ENCODE measurements at regions not wholly inside any gene's neighbourhood (a gene's known extent, or its start where the extent isn't known, plus 50 kb on each side); places are given as distances from the start of the nearest gene placed in this dataset.
"Not testable (repeated sequence)": the region's sequence is repeated elsewhere in the genome, so short reads cannot be mapped to it uniquely, and the experiment has no call there.

GRCh38 chr3:69613286-69613685, 126.0 kb upstream of the MITF start:
- no peak for DNase-seq (ENCODE audit: low spot score)
- H3K27me3 Mint-ChIP-seq = no peaks in the 10 kb centered on the region
- no peaks in the 10 kb centered on the region for H3K4me1 Mint-ChIP-seq (ENCODE audit: low read depth in 2 of 2)
- H3K4me3 Mint-ChIP-seq = no peak overlapping the region
- H3K36me3 Mint-ChIP-seq = no peaks in the 10 kb centered on the region
- no peak for ATAC-seq
- H3K9me3 Mint-ChIP-seq = peaks cover 11% of the 10 kb centered on the region
- no peak overlapping the region for H3K27ac Mint-ChIP-seq

- Mint-ChIP-seq H3K4me1 (ENCODE audit: low read depth in 2 of 2) (no peaks in the 10 kb centered on the region), H3K36me3 (no peaks in the 10 kb centered on the region), H3K27me3 (no peaks in the 10 kb centered on the region), H3K4me3 (no peak overlapping the region), H3K9me3 (peaks cover 11% of the 10 kb centered on the region), H3K27ac (no peak overlapping the region)
- DNase-seq (ENCODE audit: low spot score) (no peak), ATAC-seq (no peak)
These were observed 126.5 kb upstream of the MITF start for GRCh38 chr3:69612791-69613190.

- DNase-seq (ENCODE audit: low spot score); H3K4me1 Mint-ChIP-seq (ENCODE audit: low read depth in 2 of 2); H3K27me3 Mint-ChIP-seq; H3K27ac Mint-ChIP-seq; H3K4me3 Mint-ChIP-seq; ATAC-seq; H3K36me3 Mint-ChIP-seq: not testable (repeated sequence)
- peaks cover 11% of the 10 kb centered on the region for H3K9me3 Mint-ChIP-seq
These were observed 129.7 kb upstream of the MITF start for GRCh38 chr3:69609566-69609965.

DNA sequence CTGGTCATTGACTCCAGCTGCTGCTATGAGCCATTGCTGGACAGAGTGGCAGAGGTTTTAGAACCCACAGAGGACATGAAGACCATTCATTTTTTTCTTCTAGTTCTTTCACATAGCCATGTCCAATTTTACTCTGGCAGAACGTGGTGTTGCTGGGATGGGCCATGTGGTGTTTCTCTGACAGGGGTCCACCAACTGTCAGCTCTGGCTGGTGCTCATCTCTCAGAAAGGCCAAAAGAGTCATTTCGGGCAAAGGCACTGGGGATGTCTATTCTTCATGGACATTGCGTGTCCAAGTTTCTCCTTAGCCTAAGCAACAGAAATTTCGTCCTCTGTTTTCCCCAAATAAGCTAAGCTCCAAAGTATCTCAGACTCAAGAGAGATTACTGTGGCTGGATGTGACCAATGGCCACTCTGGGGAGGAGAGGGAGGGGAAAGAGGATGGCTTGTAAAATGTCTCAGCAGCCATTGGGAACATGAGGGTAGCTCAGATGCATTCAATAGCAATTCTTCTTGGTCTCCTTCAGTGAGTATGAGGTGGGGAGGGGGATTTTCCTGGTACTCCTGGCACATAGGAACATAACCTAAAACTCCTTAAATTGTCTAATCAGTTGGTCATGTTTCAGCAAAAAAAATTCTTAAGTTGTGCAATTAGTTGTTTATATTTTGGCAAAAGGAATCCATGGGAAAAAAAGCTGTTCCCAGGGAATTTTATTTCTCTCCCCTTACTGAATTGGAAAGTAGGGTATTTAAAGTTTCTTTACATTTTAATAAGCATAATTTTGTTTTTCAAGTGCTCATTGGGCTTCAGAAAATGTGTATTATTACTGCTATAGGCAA, 131.6 kb upstream of the MITF start:
- Mint-ChIP-seq H3K9me3 (peaks cover 11% of the 10 kb centered on the region), H3K4me1 (ENCODE audit: low read depth in 2 of 2) (no peaks in the 10 kb centered on the region), H3K27ac (no peak overlapping the region), H3K27me3 (no peaks in the 10 kb centered on the region), H3K4me3 (no peak overlapping the region), H3K36me3 (no peaks in the 10 kb centered on the region)
- ATAC-seq = no peak
- DNase-seq (ENCODE audit: low spot score) = no peak

DNA sequence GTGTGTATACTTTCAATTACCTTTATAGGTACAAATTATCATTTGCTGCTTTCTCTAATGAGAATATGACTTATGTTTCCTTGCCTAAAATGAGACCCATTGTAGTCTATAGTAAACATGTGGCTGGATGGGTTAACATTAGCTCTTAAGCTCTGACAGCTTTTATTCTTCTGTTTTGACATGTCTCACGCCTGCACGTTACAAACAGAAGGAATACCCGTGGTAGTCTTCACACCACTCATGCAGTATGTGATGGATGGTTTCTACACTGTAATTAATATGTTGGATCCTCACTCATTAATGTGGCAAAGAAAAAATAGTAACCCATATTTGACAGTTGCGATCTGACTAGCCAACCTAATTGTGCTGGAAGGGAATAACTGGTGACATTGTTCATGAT, 133.4 kb upstream of the MITF start:
- no peaks in the 10 kb centered on the region for H3K36me3 Mint-ChIP-seq
- no peaks in the 10 kb centered on the region for H3K27me3 Mint-ChIP-seq
- DNase-seq (ENCODE audit: low spot score) (no peak), ATAC-seq (no peak)
- H3K27ac Mint-ChIP-seq = no peak overlapping the region
- peaks cover 11% of the 10 kb centered on the region for H3K9me3 Mint-ChIP-seq
- no peaks in the 10 kb centered on the region for H3K4me1 Mint-ChIP-seq (ENCODE audit: low read depth in 2 of 2)
- no peak overlapping the region for H3K4me3 Mint-ChIP-seq

GRCh38 chr3:69604735-69605450, 134.4 kb upstream of the MITF start:
- Mint-ChIP-seq H3K4me3 (no peak overlapping the region), H3K27me3 (no peaks in the 10 kb centered on the region), H3K27ac (no peak overlapping the region), H3K36me3 (no peaks in the 10 kb centered on the region), H3K9me3 (peaks cover 13% of the 10 kb centered on the region), H3K4me1 (ENCODE audit: low read depth in 2 of 2) (no peaks in the 10 kb centered on the region)
- ATAC-seq (no peak), DNase-seq (ENCODE audit: low spot score) (no peak)

- H3K4me1 Mint-ChIP-seq (ENCODE audit: low read depth in 2 of 2) = no peaks in the 10 kb centered on the region
- no peaks in the 10 kb centered on the region for H3K36me3 Mint-ChIP-seq
- H3K27me3 Mint-ChIP-seq = no peaks in the 10 kb centered on the region
- peaks cover 6% of the 10 kb centered on the region for H3K9me3 Mint-ChIP-seq
- no peak overlapping the region for H3K27ac Mint-ChIP-seq
- no peak overlapping the region for H3K4me3 Mint-ChIP-seq
- ATAC-seq (no peak), DNase-seq (ENCODE audit: low spot score) (no peak)
These were observed 137.2 kb upstream of the MITF start for GRCh38 chr3:69602112-69602511.

- Mint-ChIP-seq H3K27ac (no peak overlapping the region), H3K27me3 (no peaks in the 10 kb centered on the region), H3K4me1 (ENCODE audit: low read depth in 2 of 2) (no peaks in the 10 kb centered on the region), H3K4me3 (no peak overlapping the region), H3K9me3 (peaks cover 5% of the 10 kb centered on the region), H3K36me3 (no peaks in the 10 kb centered on the region)
- DNase-seq (ENCODE audit: low spot score) (no peak), ATAC-seq (no peak)
These were observed 145.0 kb upstream of the MITF start for GRCh38 chr3:69594286-69594685.

DNA sequence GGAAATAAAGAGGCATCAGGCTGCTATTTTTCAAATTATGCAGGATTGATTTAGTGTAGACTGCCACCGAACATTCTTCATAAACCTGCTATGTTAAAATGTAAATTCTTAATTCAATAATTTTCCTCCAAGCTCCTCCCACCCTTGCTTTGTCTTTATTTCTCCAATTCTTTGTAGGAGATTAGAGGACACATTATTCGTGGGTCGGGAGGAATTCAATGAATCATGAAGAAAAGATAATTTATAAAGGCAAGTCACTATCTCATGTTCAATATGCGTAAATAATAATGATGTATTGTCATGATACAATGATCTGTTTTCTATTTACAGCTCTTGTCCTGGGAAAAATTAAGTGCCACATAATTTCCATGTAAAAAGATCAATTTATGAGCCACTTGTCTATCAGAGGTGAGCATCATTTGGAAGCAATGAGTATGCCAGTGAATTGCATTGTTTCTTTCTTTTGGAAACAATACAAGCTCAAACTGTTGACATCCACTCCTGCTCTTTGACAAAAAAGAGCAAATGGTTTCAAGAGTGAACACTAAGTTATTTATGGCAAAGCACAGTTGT, 148.0 kb upstream of the MITF start:
- Mint-ChIP-seq H3K27ac (no peak overlapping the region), H3K4me1 (ENCODE audit: low read depth in 2 of 2) (no peaks in the 10 kb centered on the region), H3K27me3 (no peaks in the 10 kb centered on the region), H3K36me3 (peaks cover 8% of the 10 kb centered on the region), H3K4me3 (no peak overlapping the region), H3K9me3 (peaks cover 11% of the 10 kb centered on the region)
- no peak for ATAC-seq
- DNase-seq (ENCODE audit: low spot score) = no peak

- no peaks in the 10 kb centered on the region for H3K4me1 Mint-ChIP-seq (ENCODE audit: low read depth in 2 of 2)
- ATAC-seq (no peak), DNase-seq (ENCODE audit: low spot score) (no peak)
- no peak overlapping the region for H3K27ac Mint-ChIP-seq
- H3K27me3 Mint-ChIP-seq = peaks cover 0 to under 1% of the 10 kb centered on the region in 2 donors
- H3K36me3 Mint-ChIP-seq = peaks cover 17% of the 10 kb centered on the region
- peaks cover 11% of the 10 kb centered on the region for H3K9me3 Mint-ChIP-seq
- no peak overlapping the region for H3K4me3 Mint-ChIP-seq
These were observed 149.2 kb upstream of the MITF start for GRCh38 chr3:69590111-69590510.

- peaks cover 18% of the 10 kb centered on the region for H3K9me3 Mint-ChIP-seq
- H3K36me3 Mint-ChIP-seq = peaks cover 24% of the 10 kb centered on the region
- no peak overlapping the region for H3K4me3 Mint-ChIP-seq
- ATAC-seq (no peak), DNase-seq (ENCODE audit: low spot score) (no peak)
- H3K27ac Mint-ChIP-seq = no peak overlapping the region
- no peaks in the 10 kb centered on the region for H3K4me1 Mint-ChIP-seq (ENCODE audit: low read depth in 2 of 2)
- peaks cover 2 to 8% of the 10 kb centered on the region in 2 donors for H3K27me3 Mint-ChIP-seq
These were observed 151.1 kb upstream of the MITF start for GRCh38 chr3:69588170-69588569.

- DNase-seq (ENCODE audit: low spot score) (no peak), ATAC-seq (no peak)
- peaks cover 24% of the 10 kb centered on the region for H3K36me3 Mint-ChIP-seq
- no peak overlapping the region for H3K27ac Mint-ChIP-seq
- H3K9me3 Mint-ChIP-seq = peaks cover 13% of the 10 kb centered on the region
- H3K27me3 Mint-ChIP-seq = peaks cover 2 to 8% of the 10 kb centered on the region in 2 donors
- H3K4me1 Mint-ChIP-seq (ENCODE audit: low read depth in 2 of 2) = no peaks in the 10 kb centered on the region
- no peak overlapping the region for H3K4me3 Mint-ChIP-seq
These were observed 153.8 kb upstream of the MITF start for GRCh38 chr3:69585472-69585871.

DNA sequence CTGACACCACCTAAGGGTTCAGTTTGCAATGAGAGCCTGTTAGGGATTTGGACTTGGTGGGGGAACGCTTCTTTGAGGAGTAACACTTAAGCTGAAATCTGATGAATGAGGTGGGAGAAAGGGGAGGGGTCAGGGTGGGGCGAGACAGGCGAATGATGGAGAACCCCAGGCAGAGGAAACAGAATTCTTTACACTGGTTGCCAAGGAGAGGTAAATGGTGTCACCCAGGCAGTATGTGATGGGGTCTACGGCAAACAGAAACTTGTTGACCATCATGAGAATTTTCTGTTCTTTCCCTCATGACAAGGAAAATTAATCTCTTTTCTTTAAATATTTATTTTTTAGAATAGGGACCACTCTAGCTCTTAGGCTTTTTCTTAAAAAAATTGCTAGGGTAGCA, 157.2 kb upstream of the MITF start:
- Mint-ChIP-seq H3K4me3 (no peak overlapping the region), H3K36me3 (peaks cover 23% of the 10 kb centered on the region), H3K4me1 (ENCODE audit: low read depth in 2 of 2) (no peaks in the 10 kb centered on the region), H3K9me3 (peaks cover 7% of the 10 kb centered on the region), H3K27ac (no peak overlapping the region), H3K27me3 (peaks cover 5 to 15% of the 10 kb centered on the region in 2 donors)
- ATAC-seq (no peak), DNase-seq (ENCODE audit: low spot score) (no peak)

DNA sequence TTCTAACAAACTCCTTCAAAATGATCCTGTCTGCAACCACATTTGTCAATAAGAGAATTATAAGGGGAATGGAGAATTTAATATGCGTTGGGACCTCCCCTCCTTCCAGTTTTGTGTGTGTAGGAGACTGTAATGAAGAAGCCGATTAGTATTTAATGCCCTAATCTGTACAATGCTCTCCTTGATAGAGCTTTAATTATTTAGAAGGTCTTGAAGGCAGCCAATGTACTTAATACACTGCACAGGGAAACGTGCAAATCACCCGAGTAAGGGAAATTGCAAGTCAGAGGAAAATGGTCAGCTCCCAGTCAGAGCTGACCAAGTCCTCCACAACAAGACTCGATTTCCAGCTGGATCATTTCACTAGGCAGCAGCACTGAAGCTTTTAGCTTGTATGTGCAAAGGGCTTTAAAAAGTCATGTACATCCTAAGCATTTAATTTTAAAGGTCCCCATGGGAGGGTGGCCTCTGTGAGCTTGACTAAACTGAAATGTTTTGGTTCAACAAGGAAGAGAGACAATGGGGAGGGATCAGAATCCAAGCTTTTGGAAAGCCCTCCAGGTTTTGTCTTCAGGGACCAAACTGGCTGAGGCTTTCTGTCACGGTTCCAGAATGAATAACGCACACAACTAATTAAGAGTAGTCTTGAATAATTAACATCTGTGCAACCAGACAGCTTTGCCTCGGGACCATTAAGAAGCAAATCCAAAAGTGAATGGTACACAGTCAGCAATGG, 159.8 kb upstream of the MITF start:
- Mint-ChIP-seq H3K36me3 (peaks cover 5% of the 10 kb centered on the region), H3K9me3 (peaks cover 3% of the 10 kb centered on the region), H3K27me3 (peaks cover 5 to 8% of the 10 kb centered on the region in 2 donors), H3K4me1 (ENCODE audit: low read depth in 2 of 2) (no peaks in the 10 kb centered on the region), H3K27ac (no peak overlapping the region), H3K4me3 (no peak overlapping the region)
- no peak for DNase-seq (ENCODE audit: low spot score)
- ATAC-seq = no peak
